Activated CD4-positive, alpha-beta T cell treated with anti-CD3 and anti-CD28 coated beads, Interleukin-2, amount 10 ng/mL, durations not matched to agents 7 days and 5 days (primary cell): ENCODE measurements at regions not wholly inside any gene's neighbourhood (a gene's known extent, or its start where the extent isn't known, plus 50 kb on each side); places are given as distances from the start of the nearest gene placed in this dataset.
A peak's percentile ranks its signal among the peaks of the same experiment; 100 is the strongest.
"Not testable (repeated sequence)": the region's sequence is repeated elsewhere in the genome, so short reads cannot be mapped to it uniquely, and the experiment has no call there.

Source experiments
- CTCF ChIA-PET: fragments of 350-600 bp; sonication (Branson Sonifier 250); formaldehyde crosslinking; loops from one replicate; lab custom pipeline; 2021; ENCODE audit warnings: antibody characterized with exemption; lab: Charles Lee
- POLR2A ChIA-PET: fragments of 350-600 bp; sonication (Branson Sonifier 250); formaldehyde crosslinking; loops from one replicate; lab custom pipeline; 2021; ENCODE audit warnings: antibody characterized with exemption; lab: Charles Lee
- DNase-seq: peaks from one replicate; pipeline ENCODE4 v3.0.0-alpha.2; 2020
- H3K27ac Mint-ChIP-seq: one replicate; pipeline ENCODE4 v1.8.0; 2021; ENCODE audit warnings: mild to moderate bottlenecking, moderate library complexity, mixed read lengths
- H3K27me3 Mint-ChIP-seq: one replicate; pipeline ENCODE4 v1.8.0; 2021; ENCODE audit warnings: mixed read lengths
- H3K36me3 Mint-ChIP-seq: one replicate; pipeline ENCODE4 v1.8.0; 2021; ENCODE audit warnings: low read depth, mixed read lengths
- H3K4me1 Mint-ChIP-seq: one replicate; pipeline ENCODE4 v1.8.0; 2021; ENCODE audit warnings: mixed read lengths
- H3K4me3 Mint-ChIP-seq: one replicate; pipeline ENCODE4 v1.8.0; 2021; ENCODE audit warnings: mild to moderate bottlenecking, moderate library complexity, mixed read lengths
- H3K9me3 Mint-ChIP-seq: one replicate; pipeline ENCODE4 v1.8.0; 2021; ENCODE audit warnings: mixed read lengths

- Mint-ChIP-seq H3K27me3 (no peaks in the 10 kb centered on the region), H3K4me1 (peaks cover 1% of the 10 kb centered on the region), H3K27ac (no peak overlapping the region), H3K36me3 (peaks cover 58% of the 10 kb centered on the region), H3K9me3 (no peaks in the 10 kb centered on the region), H3K4me3 (no peak overlapping the region)
- ChIA-PET POLR2A (no interaction called here), CTCF (no interaction called here)
- DNase-seq = no peak
These were observed 207.0 kb downstream of the PTPRC start for GRCh38 chr1:198845851-198846250.

GRCh38 chr1:198846556-198846955 is 207.7 kb downstream of the PTPRC start:
- Mint-ChIP-seq H3K4me3 (no peak overlapping the region), H3K27me3 (no peaks in the 10 kb centered on the region), H3K27ac (no peak overlapping the region), H3K4me1 (peaks cover 1% of the 10 kb centered on the region), H3K36me3 (peaks cover 59% of the 10 kb centered on the region), H3K9me3 (no peaks in the 10 kb centered on the region)
- POLR2A ChIA-PET = no interaction called here
- no peak for DNase-seq
- CTCF ChIA-PET = interaction anchor here (1.4 kb wide), 1 partner anchor 42 kb away, joined by 3 read pairs; no protein-coding TSS in a partner anchor

GRCh38 chr1:198848206-198848605 is 209.4 kb downstream of the PTPRC start:
- Mint-ChIP-seq H3K36me3 (peaks cover 63% of the 10 kb centered on the region), H3K4me3 (no peak overlapping the region), H3K4me1 (peaks cover 1% of the 10 kb centered on the region), H3K27ac (no peak overlapping the region), H3K9me3 (no peaks in the 10 kb centered on the region), H3K27me3 (no peaks in the 10 kb centered on the region)
- POLR2A ChIA-PET = no interaction called here
- DNase-seq = no peak
- CTCF ChIA-PET = no interaction called here

GRCh38 chr1:198848649-198849048 is 209.8 kb downstream of the PTPRC start:
- H3K4me1 Mint-ChIP-seq = peaks cover 1% of the 10 kb centered on the region
- POLR2A ChIA-PET = no interaction called here
- CTCF ChIA-PET = no interaction called here
- H3K36me3 Mint-ChIP-seq = peaks cover 63% of the 10 kb centered on the region
- no peak overlapping the region for H3K27ac Mint-ChIP-seq
- no peak overlapping the region for H3K4me3 Mint-ChIP-seq
- H3K9me3 Mint-ChIP-seq = no peaks in the 10 kb centered on the region
- no peaks in the 10 kb centered on the region for H3K27me3 Mint-ChIP-seq
- DNase-seq = no peak

- ChIA-PET CTCF (no interaction called here), POLR2A (no interaction called here)
- Mint-ChIP-seq H3K36me3 (peaks cover 67% of the 10 kb centered on the region), H3K4me3 (no peak overlapping the region), H3K9me3 (no peaks in the 10 kb centered on the region), H3K27me3 (no peaks in the 10 kb centered on the region), H3K4me1 (peaks cover 1% of the 10 kb centered on the region), H3K27ac (no peak overlapping the region)
- no peak for DNase-seq
These were observed 210.3 kb downstream of the PTPRC start for GRCh38 chr1:198849093-198849492.

- peaks cover 1% of the 10 kb centered on the region for H3K4me1 Mint-ChIP-seq
- no peak for DNase-seq
- H3K27ac Mint-ChIP-seq = peak overlapping the region; percentile 31
- H3K36me3 Mint-ChIP-seq = peaks cover 71% of the 10 kb centered on the region
- CTCF ChIA-PET = no interaction called here
- H3K4me3 Mint-ChIP-seq = no peak overlapping the region
- POLR2A ChIA-PET = no interaction called here
- H3K9me3 Mint-ChIP-seq = no peaks in the 10 kb centered on the region
- no peaks in the 10 kb centered on the region for H3K27me3 Mint-ChIP-seq
These were observed 211.4 kb downstream of the PTPRC start for GRCh38 chr1:198850196-198850595.

- POLR2A ChIA-PET, H3K9me3 Mint-ChIP-seq, CTCF ChIA-PET, H3K4me3 Mint-ChIP-seq, H3K4me1 Mint-ChIP-seq, H3K27ac Mint-ChIP-seq, DNase-seq, H3K27me3 Mint-ChIP-seq: not testable (repeated sequence)
- peaks cover 65% of the 10 kb centered on the region for H3K36me3 Mint-ChIP-seq
These were observed 212.1 kb downstream of the PTPRC start for GRCh38 chr1:198850966-198851365.

GRCh38 chr1:198856601-198857000 is 217.8 kb downstream of the PTPRC start:
- POLR2A ChIA-PET = no interaction called here
- H3K9me3 Mint-ChIP-seq = no peaks in the 10 kb centered on the region
- DNase-seq = no peak
- CTCF ChIA-PET = interaction anchor here (1.3 kb wide), 1 partner anchor 289 kb away, joined by 3 read pairs; no protein-coding TSS in a partner anchor
- peaks cover 49% of the 10 kb centered on the region for H3K36me3 Mint-ChIP-seq
- no peaks in the 10 kb centered on the region for H3K27me3 Mint-ChIP-seq
- H3K27ac Mint-ChIP-seq = no peak overlapping the region
- H3K4me3 Mint-ChIP-seq = no peak overlapping the region
- H3K4me1 Mint-ChIP-seq = no peaks in the 10 kb centered on the region

- DNase-seq = no peak
- Mint-ChIP-seq H3K4me3 (no peak overlapping the region), H3K27ac (no peak overlapping the region), H3K9me3 (no peaks in the 10 kb centered on the region), H3K36me3 (peaks cover 46% of the 10 kb centered on the region), H3K27me3 (no peaks in the 10 kb centered on the region), H3K4me1 (no peaks in the 10 kb centered on the region)
- ChIA-PET CTCF (no interaction called here), POLR2A (no interaction called here)
These were observed 219.2 kb downstream of the PTPRC start for GRCh38 chr1:198858033-198858432.

- CTCF ChIA-PET = no interaction called here
- no peak for DNase-seq
- H3K27me3 Mint-ChIP-seq = no peaks in the 10 kb centered on the region
- POLR2A ChIA-PET = no interaction called here
- H3K27ac Mint-ChIP-seq = no peak overlapping the region
- H3K4me3 Mint-ChIP-seq = no peak overlapping the region
- H3K9me3 Mint-ChIP-seq = no peaks in the 10 kb centered on the region
- H3K36me3 Mint-ChIP-seq = peaks cover 33% of the 10 kb centered on the region
- H3K4me1 Mint-ChIP-seq = no peaks in the 10 kb centered on the region
These were observed 221.5 kb downstream of the PTPRC start for GRCh38 chr1:198860371-198860770.

GRCh38 chr1:198861636-198862035 is 222.8 kb downstream of the PTPRC start:
- no peaks in the 10 kb centered on the region for H3K9me3 Mint-ChIP-seq
- H3K4me1 Mint-ChIP-seq = no peaks in the 10 kb centered on the region
- no peak for DNase-seq
- peaks cover 30% of the 10 kb centered on the region for H3K36me3 Mint-ChIP-seq
- CTCF ChIA-PET = no interaction called here
- no peak overlapping the region for H3K27ac Mint-ChIP-seq
- no peak overlapping the region for H3K4me3 Mint-ChIP-seq
- POLR2A ChIA-PET = no interaction called here
- H3K27me3 Mint-ChIP-seq = no peaks in the 10 kb centered on the region

GRCh38 chr1:198864695-198865094 is 225.9 kb downstream of the PTPRC start:
- ChIA-PET POLR2A (no interaction called here), CTCF (interaction anchor here (0.7 to 1.1 kb wide), 2 partner anchors 26 to 65 kb away, joined by 3 read pairs; no protein-coding TSS in a partner anchor)
- Mint-ChIP-seq H3K27me3 (no peaks in the 10 kb centered on the region), H3K4me3 (no peak overlapping the region), H3K27ac (no peak overlapping the region), H3K36me3 (peaks cover 16% of the 10 kb centered on the region), H3K9me3 (no peaks in the 10 kb centered on the region), H3K4me1 (no peaks in the 10 kb centered on the region)
- DNase-seq = no peak

GRCh38 chr1:198865319-198865718 is 226.5 kb downstream of the PTPRC start:
- Mint-ChIP-seq H3K27me3 (no peaks in the 10 kb centered on the region), H3K9me3 (no peaks in the 10 kb centered on the region), H3K4me1 (no peaks in the 10 kb centered on the region), H3K27ac (no peak overlapping the region), H3K4me3 (no peak overlapping the region), H3K36me3 (peaks cover 20% of the 10 kb centered on the region)
- ChIA-PET CTCF (no interaction called here), POLR2A (no interaction called here)
- DNase-seq = no peak

- ChIA-PET CTCF (no interaction called here), POLR2A (no interaction called here)
- peaks cover 29% of the 10 kb centered on the region for H3K36me3 Mint-ChIP-seq
- DNase-seq = no peak
- no peaks in the 10 kb centered on the region for H3K27me3 Mint-ChIP-seq
- H3K27ac Mint-ChIP-seq = no peak overlapping the region
- no peaks in the 10 kb centered on the region for H3K9me3 Mint-ChIP-seq
- no peaks in the 10 kb centered on the region for H3K4me1 Mint-ChIP-seq
- H3K4me3 Mint-ChIP-seq = no peak overlapping the region
These were observed 228.3 kb downstream of the PTPRC start for GRCh38 chr1:198867182-198867581.
